ENCODE measurements at regions not wholly inside any gene's neighbourhood (a gene's known extent, or its start where the extent isn't known, plus 50 kb on each side); places are given as distances from the start of the nearest gene placed in this dataset.

DNA sequence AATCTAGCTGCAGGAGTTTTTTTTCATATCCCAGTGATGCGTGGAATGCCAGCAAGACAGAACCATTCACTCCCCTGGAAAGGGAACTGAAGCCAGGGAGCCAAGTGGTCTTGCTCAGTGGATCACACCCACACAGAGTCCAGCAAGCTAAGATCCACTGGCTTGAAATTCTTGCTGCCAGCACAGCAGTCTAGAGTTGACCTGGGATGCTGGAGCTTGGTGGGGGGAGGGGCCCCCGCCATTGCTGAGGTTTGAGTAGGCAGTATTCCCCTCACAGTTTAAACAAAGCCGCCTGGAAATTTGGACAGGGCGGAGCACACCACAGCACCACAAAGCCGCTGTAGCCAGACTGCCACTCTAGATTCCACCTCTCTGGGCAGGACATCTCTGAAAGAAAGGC, 86.9 kb upstream of the STXBP6 start:
- TF ChIP-seq POLR2A (IDR thresholded peaks at IDR 0.05) = no peak
- TF ChIP-seq, protein P1, sequence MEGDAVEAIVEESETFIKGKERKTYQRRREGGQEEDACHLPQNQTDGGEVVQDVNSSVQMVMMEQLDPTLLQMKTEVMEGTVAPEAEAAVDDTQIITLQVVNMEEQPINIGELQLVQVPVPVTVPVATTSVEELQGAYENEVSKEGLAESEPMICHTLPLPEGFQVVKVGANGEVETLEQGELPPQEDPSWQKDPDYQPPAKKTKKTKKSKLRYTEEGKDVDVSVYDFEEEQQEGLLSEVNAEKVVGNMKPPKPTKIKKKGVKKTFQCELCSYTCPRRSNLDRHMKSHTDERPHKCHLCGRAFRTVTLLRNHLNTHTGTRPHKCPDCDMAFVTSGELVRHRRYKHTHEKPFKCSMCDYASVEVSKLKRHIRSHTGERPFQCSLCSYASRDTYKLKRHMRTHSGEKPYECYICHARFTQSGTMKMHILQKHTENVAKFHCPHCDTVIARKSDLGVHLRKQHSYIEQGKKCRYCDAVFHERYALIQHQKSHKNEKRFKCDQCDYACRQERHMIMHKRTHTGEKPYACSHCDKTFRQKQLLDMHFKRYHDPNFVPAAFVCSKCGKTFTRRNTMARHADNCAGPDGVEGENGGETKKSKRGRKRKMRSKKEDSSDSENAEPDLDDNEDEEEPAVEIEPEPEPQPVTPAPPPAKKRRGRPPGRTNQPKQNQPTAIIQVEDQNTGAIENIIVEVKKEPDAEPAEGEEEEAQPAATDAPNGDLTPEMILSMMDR (IDR thresholded peaks at IDR 0.05) = no peak

All from lower leg skin (tissue), 3 donors.